ENCODE measurements at regions not wholly inside any gene's neighbourhood (a gene's known extent, or its start where the extent isn't known, plus 50 kb on each side); places are given as distances from the start of the nearest gene placed in this dataset.

DNA sequence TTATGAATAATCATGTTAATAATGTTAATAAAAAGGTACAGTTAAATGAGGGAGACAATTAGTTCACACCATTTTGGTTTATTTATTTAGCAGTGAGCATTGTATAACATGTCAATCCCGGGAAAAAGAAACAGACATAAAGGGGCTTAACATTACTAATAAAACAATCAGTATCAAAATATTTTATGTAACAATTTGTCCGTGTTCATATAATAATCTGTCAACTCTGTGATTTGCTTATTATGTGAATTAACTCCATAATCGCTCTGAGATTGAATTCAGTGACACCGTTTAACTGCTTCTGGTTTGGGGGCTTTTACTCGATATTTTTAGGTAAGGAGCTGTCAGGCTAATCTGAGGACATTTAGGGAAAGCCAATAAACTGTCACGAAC, 95.8 kb upstream of the HMGA2 start:
- TF ChIP-seq POLR2A (IDR thresholded peaks at IDR 0.05): no peak
- TF ChIP-seq, protein P1, sequence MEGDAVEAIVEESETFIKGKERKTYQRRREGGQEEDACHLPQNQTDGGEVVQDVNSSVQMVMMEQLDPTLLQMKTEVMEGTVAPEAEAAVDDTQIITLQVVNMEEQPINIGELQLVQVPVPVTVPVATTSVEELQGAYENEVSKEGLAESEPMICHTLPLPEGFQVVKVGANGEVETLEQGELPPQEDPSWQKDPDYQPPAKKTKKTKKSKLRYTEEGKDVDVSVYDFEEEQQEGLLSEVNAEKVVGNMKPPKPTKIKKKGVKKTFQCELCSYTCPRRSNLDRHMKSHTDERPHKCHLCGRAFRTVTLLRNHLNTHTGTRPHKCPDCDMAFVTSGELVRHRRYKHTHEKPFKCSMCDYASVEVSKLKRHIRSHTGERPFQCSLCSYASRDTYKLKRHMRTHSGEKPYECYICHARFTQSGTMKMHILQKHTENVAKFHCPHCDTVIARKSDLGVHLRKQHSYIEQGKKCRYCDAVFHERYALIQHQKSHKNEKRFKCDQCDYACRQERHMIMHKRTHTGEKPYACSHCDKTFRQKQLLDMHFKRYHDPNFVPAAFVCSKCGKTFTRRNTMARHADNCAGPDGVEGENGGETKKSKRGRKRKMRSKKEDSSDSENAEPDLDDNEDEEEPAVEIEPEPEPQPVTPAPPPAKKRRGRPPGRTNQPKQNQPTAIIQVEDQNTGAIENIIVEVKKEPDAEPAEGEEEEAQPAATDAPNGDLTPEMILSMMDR (IDR thresholded peaks at IDR 0.05): no peak
